Heart left ventricle (tissue), 16 donors: ENCODE measurements at regions not wholly inside any gene's neighbourhood (a gene's known extent, or its start where the extent isn't known, plus 50 kb on each side); places are given as distances from the start of the nearest gene placed in this dataset.

Experiments
- ATAC-seq, 4 donors: fragments of 200-7000 bp; cut with Tn5 transposase; one replicate each; pipeline ENCODE4 v1.9.1; 2020 to 2022; ENCODE audit warnings: moderate library complexity in 4 of 4, mild to moderate bottlenecking in 3 of 4, moderate number of reproducible peaks in 1 of 4
- DNase-seq, 5 donors: peaks; one replicate each; pipeline ENCODE4 v3.0.0-alpha.2; 2020
- H3K27ac ChIP-seq, 12 donors: fragments of 200-600 bp; sonication (generic) in 4 of 12; one replicate each; pipeline versions ENCODE4 v1.5.0 to v1.8.0; 2016 to 2022; ENCODE audit warnings: mild to moderate bottlenecking in 2 of 12
- H3K27me3 ChIP-seq, 9 donors: fragments of 200-600 bp; sonication (generic) in 2 of 9; one replicate each; pipeline versions ENCODE4 v1.5.1 to v1.8.0; 2016 to 2022; ENCODE audit warnings: mild to moderate bottlenecking in 3 of 9
- H3K36me3 ChIP-seq, 9 donors: fragments of 200-600 bp; sonication (generic) in 2 of 9; one replicate each; pipeline versions ENCODE4 v1.5.0 to v1.8.0; 2018 to 2022; ENCODE audit warnings: mild to moderate bottlenecking in 2 of 9
- H3K4me1 ChIP-seq, 12 donors: fragments of 200-600 bp; sonication (generic) in 4 of 12; one replicate each; pipeline versions ENCODE4 v1.5.0 to v1.8.0; 2016 to 2022; ENCODE audit warnings: mild to moderate bottlenecking in 3 of 12
- H3K4me3 ChIP-seq, 12 donors: fragments of 200-600 bp; sonication (generic) in 4 of 12; one replicate each; pipeline versions ENCODE4 v1.5.0 to v1.8.0; 2017 to 2022; ENCODE audit warnings: mild to moderate bottlenecking in 9 of 12, moderate library complexity in 4 of 12
- H3K9me3 ChIP-seq, 12 donors: fragments of 200-600 bp; sonication (generic) in 4 of 12; one replicate each; pipeline versions ENCODE4 v1.5.0 to v1.8.0; 2016 to 2022; ENCODE audit warnings: mild to moderate bottlenecking in 1 of 12
- CTCF ChIP-seq, 12 donors: fragments of 200-600 bp; sonication (generic) in 4 of 12; IDR thresholded peaks; one replicate each; pipeline versions ENCODE4 v1.5.0 to v1.8.0; 2018 to 2022; ENCODE audit warnings: antibody characterized with exemption in 12 of 12, mild to moderate bottlenecking in 5 of 12
- POLR2A ChIP-seq, 2 donors: fragments of 450-650 bp; IDR thresholded peaks; one replicate each; pipeline ENCODE4 v1.6.1; 2017; ENCODE audit warnings: antibody characterized with exemption in 2 of 2, mild to moderate bottlenecking in 2 of 2, moderate library complexity in 2 of 2
- WGBS, 4 donors: extraction: QIAGEN DNeasy Blood & Tissue Kit in 2 of 4; methylation state at CpG; one replicate each; pipeline versions ENCODE4 v1.1.5 to v1.1.7; 2013 to 2018; 5-methylcytosine and 5-hydroxymethylcytosine counted together
- intact Hi-C, 10 donors: fragments of 100-400 bp; cut with DNase I; formaldehyde crosslinking; loops; one replicate each; pipeline versions ENCODE4 v1.11.1 to v1.14.2; 2022
- donor health status: ischemic (EF 13 %, LVEDD 7.1; RV severe dilation, severe dysfunction).
- donor health status: healthy with polysubstance abuse.
- donor health status: DM: no; HTN: yes; CAD: no.
- donor health status: DM: no; HTN: no; CAD: no.
- donor health status: ischemic (EF 25% LVEDD 6.9; RV normal size, moderate dysfunction).
- donor health status: ischemic (EF 25% LVEDD 5.7; RV mildly dilated, moderate dysfunction).
- donor health status: healthy.
- donor health status: DM: yes; HTN: yes; CAD: no.
- donor health status: ischemic (EF 35%, LVEDD 5.7; RV mildly dilated, moderate dysfunction).
- donor health status: nonischemic (EF 11% LVEDD 7.7; RV severe dilation, severe dysfunction).
- donor health status: DM: yes; HTN: yes; CAD: no.
- donor health status: PGD.
- donor health status: ischemic (EF 29% LVEDD 5.4; RV normal size, mild dysfunction).
- donor health status: nonischemic (EF 23%, LVEDD 6.1; RV moderate dilation, normal function).

GRCh38 chr2:144198116-144198515 lies 321.8 kb downstream of the ZEB2 start:
- intact Hi-C loops: loop anchor here in 1 of 10 donors (10.0 kb wide), 1 partner anchor 127 kb away; no protein-coding TSS in a partner anchor

GRCh38 chr2:144194326-144195071 lies 325.4 kb downstream of the ZEB2 start:
- intact Hi-C loops: loop anchor here in 1 of 10 donors (10.0 kb wide), 1 partner anchor 130 kb away; no protein-coding TSS in a partner anchor
- 90 to 97% (median 94%) methylated on average over 5 of the region's 5 CpGs for WGBS, 4 donors
- Histone ChIP-seq H3K9me3 (no peaks in the 10 kb centered on the region), H3K4me1 (peaks cover 0 to 8% (median 0%) of the 10 kb centered on the region in 12 donors), H3K36me3 (no peaks in the 10 kb centered on the region), H3K4me3 (no peak overlapping the region), H3K27ac (no peak overlapping the region), H3K27me3 (no peaks in the 10 kb centered on the region)
- ATAC-seq (no peak), DNase-seq (no peak)
- TF ChIP-seq CTCF (IDR thresholded peaks at IDR 0.05) (no peak), POLR2A (IDR thresholded peaks at IDR 0.05) (no peak)

More at GRCh38 chr2:144198116-144198515, 321.8 kb downstream of the ZEB2 start:
- H3K9me3 ChIP-seq: no peaks in the 10 kb centered on the region
- H3K36me3 ChIP-seq: no peaks in the 10 kb centered on the region
- no peak for TF ChIP-seq POLR2A (IDR thresholded peaks at IDR 0.05)
- no peak for TF ChIP-seq CTCF (IDR thresholded peaks at IDR 0.05)
- peaks cover 0 to 8% (median 0%) of the 10 kb centered on the region in 12 donors for H3K4me1 ChIP-seq
- H3K27ac ChIP-seq: no peak overlapping the region
- 69 to 81% (median 71%) methylated on average over 3 of the region's 3 CpGs for WGBS, 4 donors
- DNase-seq: no peak
- no peak overlapping the region for H3K4me3 ChIP-seq
- ATAC-seq: peak in 3 of 4 donors; percentile 18 to 26 (median 24)
- H3K27me3 ChIP-seq: no peaks in the 10 kb centered on the region

- intact Hi-C loops: loop anchor here in 1 of 10 donors (10.0 kb wide), 1 partner anchor 134 kb away; no protein-coding TSS in a partner anchor
- Histone ChIP-seq H3K27me3 (no peaks in the 10 kb centered on the region), H3K27ac (peak overlapping the region in 1 of 12 donors; percentile 54), H3K36me3 (no peaks in the 10 kb centered on the region), H3K9me3 (no peaks in the 10 kb centered on the region), H3K4me3 (no peak overlapping the region), H3K4me1 (no peaks in the 10 kb centered on the region)
- no peak for DNase-seq
- ATAC-seq: no peak
- TF ChIP-seq POLR2A (IDR thresholded peaks at IDR 0.05): no peak
- no peak for TF ChIP-seq CTCF (IDR thresholded peaks at IDR 0.05)
- WGBS, 4 donors: 90 to 94% (median 92%) methylated on average over 4 of the region's 4 CpGs
These were observed 328.9 kb downstream of the ZEB2 start for GRCh38 chr2:144190908-144191605.

- TF ChIP-seq POLR2A (IDR thresholded peaks at IDR 0.05): no peak
- H3K36me3 ChIP-seq: no peaks in the 10 kb centered on the region
- DNase-seq (no peak), ATAC-seq (peak in 1 of 4 donors; percentile 34)
- no peaks in the 10 kb centered on the region for H3K27me3 ChIP-seq
- H3K27ac ChIP-seq: no peak overlapping the region
- H3K4me3 ChIP-seq: no peak overlapping the region
- WGBS, 4 donors: 83 to 88% (median 86%) methylated on average over 9 of the region's 9 CpGs
- intact Hi-C loops: no loop called here
- H3K4me1 ChIP-seq: peaks cover 0 to 5% (median 0%) of the 10 kb centered on the region in 12 donors
- H3K9me3 ChIP-seq: no peaks in the 10 kb centered on the region
These were observed 336.2 kb downstream of the ZEB2 start for GRCh38 chr2:144183727-144184126.
